ENCODE measurements at regions not wholly inside any gene's neighbourhood (a gene's known extent, or its start where the extent isn't known, plus 50 kb on each side); places are given as distances from the start of the nearest gene placed in this dataset.

- TF ChIP-seq, protein P1, sequence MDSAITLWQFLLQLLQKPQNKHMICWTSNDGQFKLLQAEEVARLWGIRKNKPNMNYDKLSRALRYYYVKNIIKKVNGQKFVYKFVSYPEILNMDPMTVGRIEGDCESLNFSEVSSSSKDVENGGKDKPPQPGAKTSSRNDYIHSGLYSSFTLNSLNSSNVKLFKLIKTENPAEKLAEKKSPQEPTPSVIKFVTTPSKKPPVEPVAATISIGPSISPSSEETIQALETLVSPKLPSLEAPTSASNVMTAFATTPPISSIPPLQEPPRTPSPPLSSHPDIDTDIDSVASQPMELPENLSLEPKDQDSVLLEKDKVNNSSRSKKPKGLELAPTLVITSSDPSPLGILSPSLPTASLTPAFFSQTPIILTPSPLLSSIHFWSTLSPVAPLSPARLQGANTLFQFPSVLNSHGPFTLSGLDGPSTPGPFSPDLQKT (CRISPR knock-in tag; IDR thresholded peaks at IDR 0.05; ENCODE audit: borderline replicate concordance), result no peak
- no peak for TF ChIP-seq ZBTB20 (CRISPR knock-in tag; IDR thresholded peaks at IDR 0.05; ENCODE audit: borderline replicate concordance, low read depth)
- TF ChIP-seq, protein P2, sequence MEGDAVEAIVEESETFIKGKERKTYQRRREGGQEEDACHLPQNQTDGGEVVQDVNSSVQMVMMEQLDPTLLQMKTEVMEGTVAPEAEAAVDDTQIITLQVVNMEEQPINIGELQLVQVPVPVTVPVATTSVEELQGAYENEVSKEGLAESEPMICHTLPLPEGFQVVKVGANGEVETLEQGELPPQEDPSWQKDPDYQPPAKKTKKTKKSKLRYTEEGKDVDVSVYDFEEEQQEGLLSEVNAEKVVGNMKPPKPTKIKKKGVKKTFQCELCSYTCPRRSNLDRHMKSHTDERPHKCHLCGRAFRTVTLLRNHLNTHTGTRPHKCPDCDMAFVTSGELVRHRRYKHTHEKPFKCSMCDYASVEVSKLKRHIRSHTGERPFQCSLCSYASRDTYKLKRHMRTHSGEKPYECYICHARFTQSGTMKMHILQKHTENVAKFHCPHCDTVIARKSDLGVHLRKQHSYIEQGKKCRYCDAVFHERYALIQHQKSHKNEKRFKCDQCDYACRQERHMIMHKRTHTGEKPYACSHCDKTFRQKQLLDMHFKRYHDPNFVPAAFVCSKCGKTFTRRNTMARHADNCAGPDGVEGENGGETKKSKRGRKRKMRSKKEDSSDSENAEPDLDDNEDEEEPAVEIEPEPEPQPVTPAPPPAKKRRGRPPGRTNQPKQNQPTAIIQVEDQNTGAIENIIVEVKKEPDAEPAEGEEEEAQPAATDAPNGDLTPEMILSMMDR (CRISPR knock-in tag; IDR thresholded peaks at IDR 0.05), result no peak
- TF ChIP-seq ZNF263 (CRISPR knock-in tag; IDR thresholded peaks at IDR 0.05), result no peak
- no peak for TF ChIP-seq PAXIP1 (CRISPR knock-in tag; conservative IDR thresholded peaks at IDR 0.05)
- no peak for TF ChIP-seq NCOR1 (IDR thresholded peaks at IDR 0.05; ENCODE audit: borderline replicate concordance, low read length)
Observed at GRCh38 chr13:44197791-44198770, 175.5 kb upstream of the SERP2 start.
